ENCODE measurements at regions not wholly inside any gene's neighbourhood (a gene's known extent, or its start where the extent isn't known, plus 50 kb on each side); places are given as distances from the start of the nearest gene placed in this dataset.
"Not testable (repeated sequence)": the region's sequence is repeated elsewhere in the genome, so short reads cannot be mapped to it uniquely, and the experiment has no call there.

DNA sequence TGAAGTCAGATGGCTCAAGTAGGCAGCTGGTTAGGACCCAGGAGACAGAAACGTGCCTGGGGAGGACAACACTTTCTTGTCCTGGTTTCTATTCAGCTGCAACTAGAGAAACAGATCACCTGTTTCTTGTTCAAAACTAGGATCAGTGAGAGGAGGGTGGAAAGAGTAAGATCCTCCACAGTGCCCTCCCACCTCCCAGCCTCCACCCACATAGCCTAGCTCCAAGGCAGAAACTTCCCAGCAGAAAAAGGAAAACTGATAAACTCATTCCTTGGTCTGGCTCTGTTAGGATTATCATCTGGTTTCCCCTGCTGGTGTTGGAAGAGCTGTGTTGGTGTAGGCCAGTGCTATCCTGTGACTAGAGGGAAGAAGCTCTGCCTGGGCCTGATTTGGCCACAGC is 943.8 kb upstream of the DEFB115 start:
- not testable (repeated sequence) for H3K4me1 ChIP-seq (replicated peaks); H3K36me3 ChIP-seq; DNase-seq (ENCODE audit: low read depth in 1 of 2, low spot score in 2 of 2); H3K27me3 ChIP-seq (replicated peaks); H3K27ac ChIP-seq; H3K9me3 ChIP-seq (replicated peaks); H3K4me3 ChIP-seq

DNA sequence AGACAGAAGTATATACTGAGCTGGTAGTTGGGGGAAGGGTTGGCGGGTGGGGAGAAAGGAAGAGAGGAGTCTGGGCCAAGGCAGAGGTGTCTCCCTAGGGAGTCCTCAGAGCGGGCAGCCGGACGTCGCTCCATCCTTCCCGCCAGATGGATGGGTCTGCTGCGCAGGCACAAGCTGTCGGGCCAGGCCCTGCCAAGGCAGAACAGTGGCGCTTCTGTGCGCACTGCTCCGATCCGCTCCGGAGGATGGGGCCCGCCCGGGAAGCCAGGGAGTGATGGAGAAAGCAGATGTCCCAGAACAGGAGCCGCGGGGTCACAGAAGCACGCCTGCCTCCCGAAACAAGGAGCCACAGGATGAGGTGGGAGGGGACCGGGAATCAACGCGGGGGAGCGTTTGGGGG is 941.4 kb upstream of the DEFB115 start:
- H3K4me3 ChIP-seq; DNase-seq (ENCODE audit: low read depth in 1 of 2, low spot score in 2 of 2); H3K27me3 ChIP-seq (replicated peaks): not testable (repeated sequence)

DNA sequence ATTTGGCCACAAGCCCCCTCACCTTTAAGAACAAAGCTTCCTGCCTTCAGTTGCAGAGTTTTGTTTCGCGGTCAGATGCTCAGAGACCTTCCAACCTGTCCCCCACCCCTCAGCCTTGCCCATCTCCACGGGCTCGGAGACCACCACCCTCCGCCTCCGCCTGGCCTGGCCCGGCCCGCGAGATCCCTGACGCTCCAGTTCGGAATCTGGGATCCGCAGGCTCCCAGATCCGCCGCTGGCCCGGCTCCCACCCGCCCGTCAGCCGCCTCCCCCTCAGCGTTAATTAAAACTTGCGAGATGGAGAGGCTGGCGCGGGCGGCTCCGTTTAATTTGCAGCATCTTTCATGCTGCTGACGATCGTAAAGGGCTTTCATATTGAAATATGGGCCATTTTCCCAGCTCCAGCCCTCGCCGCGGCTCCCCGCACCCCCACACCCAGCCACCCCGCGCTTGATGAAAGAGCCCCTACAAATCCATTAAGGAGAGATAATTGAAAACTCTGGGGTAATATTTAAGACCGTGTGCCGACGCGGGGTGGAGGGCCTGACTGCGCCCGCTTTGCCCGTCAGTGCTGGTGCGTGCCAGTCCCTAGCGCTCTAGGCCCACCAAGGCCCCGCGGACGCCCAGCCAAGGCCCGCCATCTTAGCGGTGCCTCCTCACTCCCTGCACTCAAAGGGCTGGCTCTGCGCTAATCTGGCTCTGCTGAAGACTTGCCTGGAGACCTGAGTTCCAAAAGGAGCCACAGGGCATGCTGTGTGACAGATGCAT is 940.7 kb upstream of the DEFB115 start:
- not testable (repeated sequence) for DNase-seq (ENCODE audit: low read depth in 1 of 2, low spot score in 2 of 2); H3K27ac ChIP-seq; H3K4me1 ChIP-seq (replicated peaks); H3K4me3 ChIP-seq; H3K36me3 ChIP-seq; H3K9me3 ChIP-seq (replicated peaks); H3K27me3 ChIP-seq (replicated peaks)

More for the DNA sequence above, 941.4 kb upstream of the DEFB115 start:
- H3K9me3 ChIP-seq (replicated peaks); H3K36me3 ChIP-seq; H3K4me1 ChIP-seq (replicated peaks); H3K27ac ChIP-seq: not testable (repeated sequence)

DNA sequence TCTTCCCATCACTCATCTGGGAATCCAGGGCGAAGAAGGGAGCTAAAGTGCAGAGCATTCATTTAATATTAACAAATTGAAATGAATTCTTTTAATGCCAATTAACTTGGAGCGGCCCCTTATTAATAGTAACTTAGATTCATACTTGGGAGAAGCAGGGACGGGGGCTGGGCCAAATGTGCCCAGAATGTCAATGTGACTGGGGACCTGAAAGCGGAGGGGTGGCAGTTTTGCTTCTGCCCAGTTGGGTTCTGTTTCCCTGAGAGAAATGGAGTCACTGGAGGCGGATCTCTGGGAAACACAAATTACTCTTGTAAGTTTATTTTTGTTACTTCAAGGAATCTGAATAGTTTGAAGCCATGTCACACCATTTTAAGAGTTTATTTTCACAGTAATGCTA is 923.7 kb upstream of the DEFB115 start:
- not testable (repeated sequence) for H3K9me3 ChIP-seq (replicated peaks); DNase-seq (ENCODE audit: low read depth in 1 of 2, low spot score in 2 of 2); H3K27ac ChIP-seq; H3K27me3 ChIP-seq (replicated peaks); H3K4me3 ChIP-seq; H3K4me1 ChIP-seq (replicated peaks); H3K36me3 ChIP-seq

DNA sequence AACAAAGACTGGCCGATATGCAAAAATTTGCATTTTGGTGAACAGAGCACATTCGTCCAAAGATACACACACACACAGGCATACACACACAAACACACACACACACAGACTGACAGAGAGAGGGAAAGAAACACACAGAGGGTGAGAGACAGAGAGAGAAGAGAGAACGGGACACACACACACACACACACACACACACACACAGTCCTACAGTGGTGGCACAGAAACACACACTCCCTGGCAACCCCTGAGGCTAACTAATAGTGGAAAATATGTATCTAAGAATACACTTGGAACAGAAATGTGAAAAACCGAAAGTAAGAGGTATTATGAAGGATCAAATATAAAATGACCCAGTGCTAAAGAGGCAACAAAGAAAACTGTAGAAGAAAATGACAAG is 919.9 kb upstream of the DEFB115 start:
- H3K9me3 ChIP-seq (replicated peaks); H3K27ac ChIP-seq; H3K4me1 ChIP-seq (replicated peaks); H3K4me3 ChIP-seq; H3K36me3 ChIP-seq; DNase-seq (ENCODE audit: low read depth in 1 of 2, low spot score in 2 of 2); H3K27me3 ChIP-seq (replicated peaks): not testable (repeated sequence)

DNA sequence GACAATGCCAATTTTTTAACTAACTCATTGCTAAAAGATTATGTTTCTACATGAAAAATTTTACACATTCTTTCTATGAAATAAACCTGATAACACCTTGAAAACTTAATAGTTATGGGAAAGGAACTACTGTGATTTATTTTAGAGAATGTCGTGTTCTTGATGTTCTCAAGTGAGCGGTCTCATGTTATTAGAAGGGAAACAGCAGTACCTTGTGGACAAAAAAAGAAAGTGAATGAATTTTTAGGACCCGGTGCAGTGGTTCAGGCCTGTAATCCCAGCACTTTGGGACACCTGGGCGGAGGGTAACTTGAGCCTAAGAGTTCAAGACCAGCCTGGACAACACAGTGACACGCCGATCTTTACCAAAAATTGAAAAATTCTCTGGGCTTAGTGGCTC is 908.5 kb upstream of the DEFB115 start:
- H3K27me3 ChIP-seq (replicated peaks); H3K4me3 ChIP-seq; H3K27ac ChIP-seq; H3K9me3 ChIP-seq (replicated peaks); H3K4me1 ChIP-seq (replicated peaks); DNase-seq (ENCODE audit: low read depth in 1 of 2, low spot score in 2 of 2); H3K36me3 ChIP-seq: not testable (repeated sequence)

DNA sequence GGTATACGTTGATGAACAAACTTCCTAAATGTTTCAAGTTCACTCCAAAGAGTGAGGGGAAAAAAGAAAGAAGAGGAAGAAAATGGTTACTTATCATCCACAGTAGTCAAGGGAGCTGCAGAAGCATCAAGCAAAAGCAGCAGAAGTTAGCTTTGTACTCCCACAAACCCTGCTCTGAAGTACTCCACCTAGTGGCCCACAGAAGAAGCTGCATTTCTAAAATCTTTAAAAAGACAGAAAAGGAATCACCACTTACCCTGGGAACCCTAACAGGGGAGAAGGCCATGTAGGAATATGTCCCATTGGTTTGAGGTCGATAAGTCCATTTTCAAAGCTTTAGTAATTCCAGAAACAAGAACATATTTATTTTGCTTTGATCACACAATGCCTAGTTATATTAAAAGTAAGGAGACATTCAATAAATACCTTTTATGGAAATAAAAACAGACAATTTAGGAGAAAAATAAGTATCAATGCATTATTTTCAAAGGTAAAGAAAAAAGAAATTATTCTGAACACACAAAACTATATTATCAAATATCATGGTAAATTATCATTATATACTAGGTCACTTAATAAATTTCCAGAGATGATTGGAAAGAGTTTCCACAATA is 900.5 kb upstream of the DEFB115 start:
- H3K36me3 ChIP-seq; H3K27ac ChIP-seq; H3K9me3 ChIP-seq (replicated peaks); H3K4me1 ChIP-seq (replicated peaks); H3K27me3 ChIP-seq (replicated peaks); H3K4me3 ChIP-seq; DNase-seq (ENCODE audit: low read depth in 1 of 2, low spot score in 2 of 2): not testable (repeated sequence)

DNA sequence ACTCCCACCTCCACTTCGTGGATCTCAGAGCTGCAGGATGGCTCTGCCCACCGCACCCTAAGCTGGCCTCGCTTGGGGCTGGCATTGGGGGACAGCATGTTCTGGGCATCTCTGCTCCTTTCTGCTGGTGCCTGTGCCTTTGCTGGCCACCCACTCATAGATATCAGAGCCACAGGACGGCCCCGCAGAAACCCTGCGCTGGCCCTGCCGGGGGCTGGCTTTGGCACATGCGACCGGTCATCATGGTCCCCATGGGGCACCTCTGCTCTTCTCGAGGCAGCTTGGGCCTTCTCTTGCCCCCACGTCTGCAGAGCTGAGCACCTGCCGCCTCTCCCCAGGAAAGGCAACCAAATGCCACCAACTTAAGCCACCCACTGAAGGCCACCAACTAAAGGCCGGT is 895.7 kb upstream of the DEFB115 start:
- not testable (repeated sequence) for H3K36me3 ChIP-seq; H3K27me3 ChIP-seq (replicated peaks); H3K9me3 ChIP-seq (replicated peaks); H3K4me3 ChIP-seq; H3K27ac ChIP-seq; DNase-seq (ENCODE audit: low read depth in 1 of 2, low spot score in 2 of 2); H3K4me1 ChIP-seq (replicated peaks)

DNA sequence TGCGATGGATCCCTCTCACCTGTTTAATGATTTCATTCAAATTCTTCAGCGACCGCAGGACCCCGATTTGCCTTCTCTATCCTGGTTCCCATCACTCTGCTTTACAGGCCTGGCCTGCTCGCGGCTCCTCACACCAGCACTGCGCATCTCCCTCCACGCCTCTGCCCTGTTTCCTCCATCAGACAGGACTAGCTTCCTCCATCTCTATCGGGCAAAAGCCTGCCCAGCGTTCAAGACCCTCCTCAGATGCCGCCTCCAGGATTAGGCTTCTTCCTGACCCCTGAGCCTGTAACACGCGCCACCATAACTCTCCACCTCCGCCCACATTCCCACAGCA is 881.1 kb upstream of the DEFB115 start:
- H3K36me3 ChIP-seq; DNase-seq (ENCODE audit: low read depth in 1 of 2, low spot score in 2 of 2); H3K27me3 ChIP-seq (replicated peaks); H3K4me1 ChIP-seq (replicated peaks); H3K9me3 ChIP-seq (replicated peaks); H3K27ac ChIP-seq: not testable (repeated sequence)
- peak overlapping the region; percentile 41 for H3K4me3 ChIP-seq

DNA sequence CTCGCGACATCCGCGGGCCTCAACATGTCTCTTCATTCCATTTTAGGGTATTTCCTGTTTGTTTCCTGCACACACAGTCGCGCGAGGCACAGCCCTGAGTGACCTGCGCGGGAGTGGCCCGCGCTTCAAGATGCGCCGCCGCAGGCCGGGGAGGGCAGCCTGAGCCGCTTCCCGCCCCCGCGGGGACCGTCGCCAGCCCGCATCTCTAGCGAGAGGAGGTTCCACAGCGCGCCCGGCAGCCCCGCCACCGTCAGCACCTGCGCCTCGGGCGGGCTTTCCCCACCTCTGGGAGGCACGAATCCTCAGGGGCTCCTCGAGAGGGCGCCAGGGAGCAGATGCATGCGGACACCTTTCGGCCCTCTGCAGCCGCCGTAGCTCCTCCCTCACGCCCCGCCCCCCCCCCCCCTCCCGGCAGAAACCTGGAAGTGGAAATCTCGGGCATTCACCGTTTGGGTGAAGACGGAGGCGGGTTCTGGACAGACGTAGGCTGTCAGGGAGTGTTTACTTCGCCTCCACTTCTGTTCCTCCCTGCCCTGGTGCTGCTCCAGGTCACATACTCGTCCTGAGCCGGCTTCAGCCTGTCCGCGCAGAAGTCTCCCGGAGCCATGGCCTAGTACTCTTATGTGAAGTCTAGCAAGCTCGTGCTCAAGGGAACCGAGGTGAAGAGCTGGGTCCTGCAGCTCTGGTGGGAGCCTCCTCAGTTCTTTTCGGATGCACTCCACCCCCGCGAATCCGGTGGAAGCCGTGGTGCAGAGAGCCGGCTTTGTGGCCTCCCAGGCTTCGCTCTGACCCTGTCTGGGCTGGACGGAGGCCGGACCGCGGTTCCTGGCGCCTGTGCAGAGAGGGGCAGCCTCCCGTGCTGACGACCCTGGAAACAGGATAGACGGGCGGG is 880.5 kb upstream of the DEFB115 start:
- no peaks in the 10 kb centered on the region for H3K4me1 ChIP-seq (replicated peaks)
- no peaks in the 10 kb centered on the region for H3K27me3 ChIP-seq (replicated peaks)
- no peaks in the 10 kb centered on the region for H3K9me3 ChIP-seq (replicated peaks)
- no peak overlapping the region for H3K27ac ChIP-seq
- H3K4me3 ChIP-seq: peak overlapping the region; percentile 41
- peak; percentile 62 to 64 for DNase-seq (ENCODE audit: low read depth in 1 of 2, low spot score in 2 of 2)
- no peaks in the 10 kb centered on the region for H3K36me3 ChIP-seq

DNA sequence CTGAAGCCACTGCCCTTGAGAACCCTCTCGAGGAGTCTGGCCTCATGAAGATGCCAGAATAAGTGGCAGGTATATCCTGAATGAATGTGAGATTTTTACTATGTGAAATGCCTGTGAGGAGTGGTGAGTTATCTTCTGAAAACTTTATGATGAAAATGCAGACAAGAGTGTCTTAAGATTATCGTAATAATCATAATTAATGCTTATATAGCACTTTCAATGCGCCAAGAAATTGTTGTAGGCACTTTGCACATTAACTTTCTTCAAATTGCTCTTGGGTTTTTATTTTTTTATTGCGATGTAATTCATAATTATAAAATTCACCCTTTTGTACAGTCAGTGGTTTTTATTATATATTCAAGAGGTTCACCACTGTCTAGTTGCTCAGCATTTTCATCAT is 879.1 kb upstream of the DEFB115 start:
- H3K27me3 ChIP-seq (replicated peaks); H3K9me3 ChIP-seq (replicated peaks); H3K4me1 ChIP-seq (replicated peaks); H3K36me3 ChIP-seq; DNase-seq (ENCODE audit: low read depth in 1 of 2, low spot score in 2 of 2); H3K27ac ChIP-seq; H3K4me3 ChIP-seq: not testable (repeated sequence)

DNA sequence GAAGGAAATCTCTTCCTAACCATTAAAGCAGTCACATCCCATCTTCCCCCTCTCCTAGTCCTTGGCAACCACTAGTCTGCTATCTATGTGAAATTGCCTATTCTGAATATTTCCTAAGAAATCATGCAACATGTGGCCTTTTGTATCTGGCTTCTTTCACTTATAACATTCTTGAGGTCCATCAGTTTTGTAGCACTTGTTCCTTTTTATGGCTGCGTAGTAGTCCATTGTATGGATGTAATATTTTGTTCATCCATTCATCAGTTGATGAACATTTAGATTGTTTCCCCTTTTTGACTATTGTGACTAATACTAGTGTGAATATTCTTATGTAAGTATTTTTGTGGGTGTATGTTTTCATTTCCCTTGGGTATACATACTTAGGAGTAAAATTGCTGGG is 878.7 kb upstream of the DEFB115 start:
- not testable (repeated sequence) for H3K4me3 ChIP-seq; H3K27me3 ChIP-seq (replicated peaks); H3K9me3 ChIP-seq (replicated peaks); H3K27ac ChIP-seq; H3K4me1 ChIP-seq (replicated peaks); H3K36me3 ChIP-seq; DNase-seq (ENCODE audit: low read depth in 1 of 2, low spot score in 2 of 2)

DNA sequence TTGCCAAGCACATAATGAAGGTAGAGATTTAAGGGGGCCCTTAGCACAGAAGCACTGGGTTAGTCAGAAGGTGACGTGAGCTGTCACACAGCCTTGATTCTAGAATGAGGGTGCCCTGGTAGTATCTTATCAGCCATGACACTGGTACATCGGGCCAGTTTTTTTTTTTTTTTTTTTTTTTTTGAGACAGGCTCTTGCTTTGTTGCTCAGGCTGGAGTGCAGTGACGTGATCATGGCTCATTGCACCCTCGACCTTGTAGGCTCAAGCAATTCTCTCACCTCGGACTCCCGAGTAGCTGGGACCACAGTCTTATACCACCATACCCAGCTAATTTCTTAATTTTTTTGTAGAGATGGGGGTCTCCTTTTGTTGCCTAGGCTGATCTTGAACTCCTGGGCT is 872.6 kb upstream of the DEFB115 start:
- not testable (repeated sequence) for H3K4me1 ChIP-seq (replicated peaks); DNase-seq (ENCODE audit: low read depth in 1 of 2, low spot score in 2 of 2)

DNA sequence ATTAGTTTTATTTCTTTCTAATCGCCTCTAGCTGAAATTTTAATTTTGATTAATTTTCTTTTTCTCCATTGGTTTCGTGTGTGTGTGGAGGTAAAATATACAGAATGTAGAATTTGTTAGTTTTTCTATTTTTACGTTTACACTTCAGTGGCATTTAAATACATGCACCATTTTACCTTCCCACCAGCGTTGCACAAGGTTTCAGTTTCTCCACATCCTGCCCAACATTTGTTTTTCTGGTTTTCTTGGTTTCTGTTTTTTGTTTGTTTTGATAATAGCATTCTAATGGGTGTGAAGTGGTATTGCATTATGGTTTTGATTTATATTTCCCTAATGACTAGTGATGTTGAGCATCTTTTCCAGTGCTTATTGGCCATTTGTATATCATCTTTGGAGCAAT is 871.4 kb upstream of the DEFB115 start:
- not testable (repeated sequence) for H3K27me3 ChIP-seq (replicated peaks); H3K27ac ChIP-seq; H3K9me3 ChIP-seq (replicated peaks); DNase-seq (ENCODE audit: low read depth in 1 of 2, low spot score in 2 of 2); H3K36me3 ChIP-seq; H3K4me3 ChIP-seq; H3K4me1 ChIP-seq (replicated peaks)

More for the DNA sequence above, 872.6 kb upstream of the DEFB115 start:
- H3K4me3 ChIP-seq; H3K9me3 ChIP-seq (replicated peaks); H3K36me3 ChIP-seq; H3K27me3 ChIP-seq (replicated peaks); H3K27ac ChIP-seq: not testable (repeated sequence)

Measured in SJSA1 (cell line).